H9 (cell line): ENCODE measurements at regions not wholly inside any gene's neighbourhood (a gene's known extent, or its start where the extent isn't known, plus 50 kb on each side); places are given as distances from the start of the nearest gene placed in this dataset.

ENCODE experiments used
- DNase-seq: peaks from one replicate; pipeline ENCODE4 v3.0.0-alpha.2; 2017
- H2AFZ ChIP-seq: one replicate; pipeline ENCODE4 v1.6.1; 2013; ENCODE audit warnings: mild to moderate bottlenecking, low read length, control low read depth, moderate library complexity
- H2AK5ac ChIP-seq: 2 replicates; pipeline ENCODE4 v1.6.1; 2013; ENCODE audit warnings: low read length, control low read depth, mixed read lengths; ENCODE audit not compliant: insufficient read length
- H2BK120ac ChIP-seq: one replicate; pipeline ENCODE4 v1.6.1; 2013; ENCODE audit warnings: low read depth, mild to moderate bottlenecking, low read length, control low read depth, inconsistent platforms; ENCODE audit not compliant: poor library complexity, severe bottlenecking
- H2BK12ac ChIP-seq: 2 replicates; pipeline ENCODE4 v1.6.1; 2013; ENCODE audit warnings: low read length, control low read depth, mixed read lengths, low read depth; ENCODE audit not compliant: insufficient read length
- H2BK15ac ChIP-seq: 2 replicates; pipeline ENCODE4 v1.6.1; 2013; ENCODE audit warnings: low read depth, low read length, control low read depth
- H2BK20ac ChIP-seq: one replicate; pipeline ENCODE4 v1.6.1; 2013; ENCODE audit warnings: low read depth, mild to moderate bottlenecking, low read length, control low read depth, inconsistent platforms; ENCODE audit not compliant: poor library complexity, severe bottlenecking
- H2BK5ac ChIP-seq: 2 replicates; pipeline ENCODE4 v1.6.1; 2013; ENCODE audit warnings: low read length, control low read depth, mixed read lengths; ENCODE audit not compliant: insufficient read length
- H3K14ac ChIP-seq: 2 replicates; pipeline ENCODE4 v1.6.1; 2013; ENCODE audit warnings: low read length, control low read depth; ENCODE audit not compliant: insufficient read depth
- H3K18ac ChIP-seq: 2 replicates; pipeline ENCODE4 v1.6.1; 2013; ENCODE audit warnings: low read depth, mild to moderate bottlenecking, mixed read lengths, low read length, control low read depth; ENCODE audit not compliant: insufficient read length
- H3K23ac ChIP-seq: 2 replicates; pipeline ENCODE4 v1.6.1; 2013; ENCODE audit warnings: low read length, control low read depth, mixed read lengths, low read depth; ENCODE audit not compliant: insufficient read length
- H3K23me2 ChIP-seq: 2 replicates; pipeline ENCODE4 v1.6.1; 2013; ENCODE audit warnings: low read depth, mild to moderate bottlenecking, mixed read lengths, low read length, control low read depth; ENCODE audit not compliant: insufficient read length, poor library complexity, severe bottlenecking
- H3K27ac ChIP-seq: 2 replicates; pipeline ENCODE4 v1.5.1; 2013; ENCODE audit warnings: low read length, control low read depth, mixed read lengths, low read depth; ENCODE audit not compliant: insufficient read length
- H3K27me3 ChIP-seq: 2 replicates; pipeline ENCODE4 v1.6.1; 2013; ENCODE audit warnings: low read length, control low read depth, inconsistent platforms; ENCODE audit not compliant: insufficient read depth
- H3K4ac ChIP-seq: 2 replicates; pipeline ENCODE4 v1.6.1; 2013; ENCODE audit warnings: low read depth, mild to moderate bottlenecking, control low read depth, inconsistent platforms, low read length, moderate library complexity
- H3K4me1 ChIP-seq: 2 replicates; pipeline ENCODE4 v1.6.1; 2013; ENCODE audit warnings: low read length, control low read depth, inconsistent platforms; ENCODE audit not compliant: insufficient read depth
- H3K4me2 ChIP-seq: 2 replicates; pipeline ENCODE4 v1.6.1; 2013; ENCODE audit warnings: low read length, control low read depth, mixed read lengths; ENCODE audit not compliant: insufficient read length, insufficient read depth
- H3K56ac ChIP-seq: 2 replicates; pipeline ENCODE4 v1.6.1; 2013; ENCODE audit warnings: low read depth, mild to moderate bottlenecking, mixed read lengths, low read length, control low read depth; ENCODE audit not compliant: insufficient read length
- H3K79me1 ChIP-seq: 2 replicates; pipeline ENCODE4 v1.6.1; 2013; ENCODE audit warnings: low read depth, mild to moderate bottlenecking, moderate library complexity, low read length, control low read depth, inconsistent platforms; ENCODE audit not compliant: insufficient read depth, poor library complexity, severe bottlenecking
- H3K79me2 ChIP-seq: 2 replicates; pipeline ENCODE4 v1.6.1; 2013; ENCODE audit warnings: low read length, control low read depth, inconsistent platforms; ENCODE audit not compliant: insufficient read depth
- H3K9ac ChIP-seq: 2 replicates; pipeline ENCODE4 v1.6.1; 2013; ENCODE audit warnings: low read length, control low read depth, mixed read lengths; ENCODE audit not compliant: insufficient read length; ENCODE audit errors: extremely low read depth
- H3K9me3 ChIP-seq: one replicate; pipeline ENCODE4 v1.6.1; 2013; ENCODE audit warnings: low read depth, low read length, inconsistent platforms; ENCODE audit not compliant: control insufficient read depth
- H3T11ph ChIP-seq: one replicate; pipeline ENCODE4 v1.6.1; 2013; ENCODE audit warnings: mild to moderate bottlenecking, low read length, control low read depth, inconsistent platforms
- H4K20me1 ChIP-seq: one replicate; pipeline ENCODE4 v1.6.1; 2013; ENCODE audit not compliant: control insufficient read depth, insufficient read length, insufficient read depth
- H4K5ac ChIP-seq: 2 replicates; pipeline ENCODE4 v1.6.1; 2013; ENCODE audit warnings: low read depth, mild to moderate bottlenecking, mixed read lengths, low read length, control low read depth; ENCODE audit not compliant: insufficient read length
- H4K8ac ChIP-seq: replicated peaks from 2 replicates; pipeline ENCODE4 v1.6.1; 2013; ENCODE audit warnings: low read length, control low read depth, mixed read lengths, low read depth; ENCODE audit not compliant: insufficient read length
- H4K91ac ChIP-seq: 2 replicates; pipeline ENCODE4 v1.6.1; 2013; ENCODE audit warnings: low read depth, mild to moderate bottlenecking, moderate library complexity, mixed read lengths, low read length, control low read depth; ENCODE audit not compliant: insufficient read length
- H3K27ac Mint-ChIP-seq, 3 experiments: 2 replicates in 2 of 3; 3 replicates in 1 of 3; pipeline ENCODE4 v1.8.0; 2020 to 2021; ENCODE audit warnings: mixed read lengths in 3 of 3, mild to moderate bottlenecking in 1 of 3, moderate library complexity in 1 of 3
- H3K27me3 Mint-ChIP-seq: 2 replicates; pipeline ENCODE4 v1.8.0; 2021; ENCODE audit warnings: low read depth, mild to moderate bottlenecking, moderate library complexity, mixed read lengths
- H3K36me3 Mint-ChIP-seq, 3 experiments: 2 replicates in 2 of 3; 3 replicates in 1 of 3; pipeline ENCODE4 v1.8.0; 2020 to 2021; ENCODE audit warnings: low read depth in 3 of 3, mixed read lengths in 3 of 3; ENCODE audit not compliant: insufficient read depth in 1 of 3
- H3K4me1 Mint-ChIP-seq, 2 experiments: 2 replicates each; pipeline ENCODE4 v1.8.0; 2020; ENCODE audit warnings: mixed read lengths in 2 of 2
- H3K4me3 Mint-ChIP-seq, 2 experiments: 2 replicates in 1 of 2; 3 replicates in 1 of 2; pipeline ENCODE4 v1.8.0; 2020 to 2021; ENCODE audit warnings: mild to moderate bottlenecking in 2 of 2, mixed read lengths in 2 of 2, moderate library complexity in 1 of 2
- H3K9me3 Mint-ChIP-seq, 2 experiments: 2 replicates in 1 of 2; 3 replicates in 1 of 2; pipeline ENCODE4 v1.8.0; 2020; ENCODE audit warnings: mild to moderate bottlenecking in 2 of 2, mixed read lengths in 2 of 2, moderate library complexity in 1 of 2
- WGBS: extraction: QIAGEN DNeasy Blood & Tissue Kit; methylation state at CpG from one replicate; pipeline ENCODE4 v1.1.7; 2013; ENCODE audit warnings: missing lambda C conversion rate, low lambda C conversion rate, mixed read lengths; ENCODE audit not compliant: insufficient read length; ENCODE audit errors: extremely low coverage; 5-methylcytosine and 5-hydroxymethylcytosine counted together
- TF ChIP-seq, protein P1 (sequence below): fragments of 200-600 bp; sonication (generic); conservative IDR thresholded peaks from 3 replicates; pipeline ENCODE4 v1.8.0; 2021; ENCODE audit warnings: antibody characterized with exemption, mild to moderate bottlenecking

DNA sequence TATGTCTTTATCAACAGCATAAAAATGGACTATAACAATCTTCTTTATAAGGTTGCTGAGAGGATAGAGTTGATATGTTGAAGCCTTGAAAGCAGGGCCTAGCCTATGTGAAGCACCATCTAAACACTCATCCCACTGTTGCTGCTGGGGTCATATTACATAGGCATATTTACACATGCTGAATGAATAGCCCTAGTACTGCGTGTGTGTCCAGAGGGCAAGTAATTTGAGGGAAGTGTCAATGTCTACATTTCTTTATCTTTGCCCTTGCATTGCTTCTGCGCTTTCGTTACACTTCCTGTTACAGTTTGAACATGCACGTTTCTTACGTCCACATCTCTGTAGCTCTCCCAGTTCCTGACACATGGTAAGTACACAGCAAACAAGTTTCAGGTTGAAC is 280.3 kb upstream of the ATP5MC3 start:
- Mint-ChIP-seq H3K27me3 (peaks cover 5% of the 10 kb centered on the region), H3K9me3 (peaks cover 20 to 23% of the 10 kb centered on the region in 2 experiments), H3K27ac (no peak overlapping the region), H3K36me3 (peaks cover 12 to 22% (median 15%) of the 10 kb centered on the region in 3 experiments), H3K4me3 (no peak overlapping the region), H3K4me1 (peaks cover 5 to 10% of the 10 kb centered on the region in 2 experiments)
- Histone ChIP-seq H3K79me1 (no peaks in the 10 kb centered on the region), H2BK5ac (no peak overlapping the region), H3K23me2 (no peaks in the 10 kb centered on the region), H3K27me3 (no peaks in the 10 kb centered on the region), H3K9me3 (no peaks in the 10 kb centered on the region), H3K79me2 (no peaks in the 10 kb centered on the region), H3K14ac (no peak overlapping the region), H4K91ac (no peak overlapping the region), H3K4ac (no peak overlapping the region), H3K18ac (no peak overlapping the region), H2BK15ac (no peak overlapping the region), H3T11ph (no peak overlapping the region), H2AK5ac (no peak overlapping the region), H3K23ac (no peak overlapping the region), H4K20me1 (no peaks in the 10 kb centered on the region), H2BK120ac (no peak overlapping the region), H3K4me1 (peaks cover 3% of the 10 kb centered on the region; the same call in 1 of the 2 replicates), H2BK12ac (no peak overlapping the region), H4K8ac (no peak overlapping the region), H2AFZ (no peak overlapping the region), H3K9ac (no peak overlapping the region), H3K4me2 (no peak overlapping the region), H3K27ac (no peak overlapping the region), H4K5ac (no peak overlapping the region), H3K56ac (no peak overlapping the region), H2BK20ac (no peak overlapping the region)
- TF ChIP-seq, protein P1, sequence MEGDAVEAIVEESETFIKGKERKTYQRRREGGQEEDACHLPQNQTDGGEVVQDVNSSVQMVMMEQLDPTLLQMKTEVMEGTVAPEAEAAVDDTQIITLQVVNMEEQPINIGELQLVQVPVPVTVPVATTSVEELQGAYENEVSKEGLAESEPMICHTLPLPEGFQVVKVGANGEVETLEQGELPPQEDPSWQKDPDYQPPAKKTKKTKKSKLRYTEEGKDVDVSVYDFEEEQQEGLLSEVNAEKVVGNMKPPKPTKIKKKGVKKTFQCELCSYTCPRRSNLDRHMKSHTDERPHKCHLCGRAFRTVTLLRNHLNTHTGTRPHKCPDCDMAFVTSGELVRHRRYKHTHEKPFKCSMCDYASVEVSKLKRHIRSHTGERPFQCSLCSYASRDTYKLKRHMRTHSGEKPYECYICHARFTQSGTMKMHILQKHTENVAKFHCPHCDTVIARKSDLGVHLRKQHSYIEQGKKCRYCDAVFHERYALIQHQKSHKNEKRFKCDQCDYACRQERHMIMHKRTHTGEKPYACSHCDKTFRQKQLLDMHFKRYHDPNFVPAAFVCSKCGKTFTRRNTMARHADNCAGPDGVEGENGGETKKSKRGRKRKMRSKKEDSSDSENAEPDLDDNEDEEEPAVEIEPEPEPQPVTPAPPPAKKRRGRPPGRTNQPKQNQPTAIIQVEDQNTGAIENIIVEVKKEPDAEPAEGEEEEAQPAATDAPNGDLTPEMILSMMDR = no peak
- WGBS = no CpG with 5 or more reads among the region's 5 CpGs
- no peak for DNase-seq
